GM23338 (cell line): ENCODE measurements at regions not wholly inside any gene's neighbourhood (a gene's known extent, or its start where the extent isn't known, plus 50 kb on each side); places are given as distances from the start of the nearest gene placed in this dataset.

Experiments used
- ATAC-seq: fragments of 200-7000 bp; cut with Tn5 transposase; 3 replicates; pipeline ENCODE4 v1.9.1; 2020
- DNase-seq: peaks from one replicate; pipeline ENCODE4 v3.0.0-alpha.2; 2015; ENCODE audit warnings: low spot score
- H2AFZ ChIP-seq: fragments of 200-600 bp; sonication (generic); 2 replicates; pipeline ENCODE4 v1.8.0; 2016; ENCODE audit warnings: antibody characterized with exemption, mild to moderate bottlenecking, moderate library complexity
- H3F3A ChIP-seq: fragments of 200-600 bp; sonication (generic); replicated peaks from 2 replicates; pipeline ENCODE4 v1.8.0; 2017; ENCODE audit warnings: antibody characterized with exemption, mixed run types, low read depth
- H3K27ac ChIP-seq: fragments of 200-600 bp; sonication (generic); 2 replicates; pipeline ENCODE4 v1.6.1; 2016; ENCODE audit warnings: low read depth
- H3K27me3 ChIP-seq: fragments of 200-600 bp; sonication (generic); 2 replicates; pipeline ENCODE4 v1.8.0; 2016; ENCODE audit warnings: mild to moderate bottlenecking, mixed run types, moderate library complexity; ENCODE audit not compliant: insufficient read depth
- H3K36me3 ChIP-seq: fragments of 200-600 bp; sonication (generic); 2 replicates; pipeline ENCODE4 v1.8.0; 2016; ENCODE audit warnings: mild to moderate bottlenecking; ENCODE audit not compliant: insufficient read depth
- H3K4me1 ChIP-seq: fragments of 200-600 bp; sonication (generic); 2 replicates; pipeline ENCODE4 v1.8.0; 2016; ENCODE audit warnings: mild to moderate bottlenecking, moderate library complexity; ENCODE audit not compliant: insufficient read depth
- H3K4me2 ChIP-seq: fragments of 200-600 bp; sonication (generic); 2 replicates; pipeline ENCODE4 v1.7.1; 2017; ENCODE audit warnings: mixed run types
- H3K4me3 ChIP-seq: fragments of 200-600 bp; sonication (generic); 2 replicates; pipeline ENCODE4 v1.6.1; 2016; ENCODE audit warnings: mixed run types
- H3K79me2 ChIP-seq: fragments of 200-600 bp; sonication (generic); replicated peaks from 2 replicates; pipeline ENCODE4 v1.8.0; 2017; ENCODE audit warnings: mild to moderate bottlenecking; ENCODE audit not compliant: insufficient read depth
- H3K9me2 ChIP-seq: fragments of 200-600 bp; sonication (generic); 2 replicates; pipeline ENCODE4 v1.8.0; 2017; ENCODE audit not compliant: insufficient read depth
- H4K20me1 ChIP-seq: fragments of 200-600 bp; sonication (generic); replicated peaks from 2 replicates; pipeline ENCODE4 v1.8.0; 2017; ENCODE audit warnings: mild to moderate bottlenecking; ENCODE audit not compliant: insufficient read depth
- H3K27ac Mint-ChIP-seq: 2 replicates; pipeline ENCODE4 v1.8.0; 2020; ENCODE audit warnings: inconsistent platforms, mild to moderate bottlenecking, moderate library complexity, mixed read lengths
- H3K27me3 Mint-ChIP-seq: 3 replicates; pipeline ENCODE4 v1.8.0; 2022; ENCODE audit warnings: low read depth, mild to moderate bottlenecking, moderate library complexity, mixed read lengths, inconsistent platforms; ENCODE audit not compliant: insufficient read depth, poor library complexity
- H3K36me3 Mint-ChIP-seq: 3 replicates; pipeline ENCODE4 v1.8.0; 2021; ENCODE audit warnings: low read depth, mild to moderate bottlenecking, inconsistent platforms, moderate library complexity, mixed read lengths
- H3K4me1 Mint-ChIP-seq: 3 replicates; pipeline ENCODE4 v1.8.0; 2020; ENCODE audit warnings: mild to moderate bottlenecking, inconsistent platforms, mixed read lengths
- H3K4me3 Mint-ChIP-seq: 3 replicates; pipeline ENCODE4 v1.8.0; 2021; ENCODE audit warnings: moderate library complexity, mild to moderate bottlenecking, inconsistent platforms, mixed read lengths
- H3K9me3 Mint-ChIP-seq: 3 replicates; pipeline ENCODE4 v1.8.0; 2020; ENCODE audit warnings: moderate library complexity, mild to moderate bottlenecking, inconsistent platforms, mixed read lengths
- CREB1 ChIP-seq: fragments of 250-450 bp; sonication (Bioruptor Pico); IDR thresholded peaks from 2 replicates; pipeline ENCODE4 v1.5.0; 2020; ENCODE audit warnings: low read depth, mild to moderate bottlenecking, moderate library complexity
- EZH2 ChIP-seq: fragments of 200-600 bp; sonication (generic); IDR thresholded peaks from one replicate; pipeline ENCODE4 v1.8.0; 2017; ENCODE audit warnings: antibody characterized with exemption, mild to moderate bottlenecking, low read depth; ENCODE audit not compliant: unreplicated experiment
- EZH2phosphoT487 ChIP-seq: fragments of 200-600 bp; sonication (generic); IDR thresholded peaks from one replicate; pipeline ENCODE4 v1.8.1; 2018; ENCODE audit warnings: antibody characterized with exemption; ENCODE audit not compliant: unreplicated experiment
- JUNB ChIP-seq: IDR thresholded peaks from one replicate; pipeline ENCODE4 v1.6.1; 2016; ENCODE audit warnings: antibody characterized with exemption; ENCODE audit not compliant: unreplicated experiment
- NANOG ChIP-seq: IDR thresholded peaks from 2 replicates; pipeline ENCODE4 v1.6.1; 2016; ENCODE audit warnings: antibody characterized with exemption, borderline replicate concordance
- POLR2AphosphoS5 ChIP-seq: IDR thresholded peaks from 2 replicates; pipeline ENCODE4 v1.6.1; 2016; ENCODE audit warnings: antibody characterized with exemption, low read depth
- STAT1 ChIP-seq: IDR thresholded peaks from one replicate; pipeline ENCODE4 v1.6.1; 2016; ENCODE audit warnings: antibody characterized with exemption; ENCODE audit not compliant: unreplicated experiment
- ZNF114 ChIP-seq: fragments of 250-450 bp; sonication (Bioruptor Pico); IDR thresholded peaks from 2 replicates; pipeline ENCODE4 v1.5.0; 2020; ENCODE audit warnings: mild to moderate bottlenecking, moderate library complexity
- ZNF331 ChIP-seq: fragments of 250-450 bp; sonication (Bioruptor Pico); IDR thresholded peaks from 2 replicates; pipeline ENCODE4 v1.5.0; 2020; ENCODE audit warnings: low read depth, mild to moderate bottlenecking, moderate library complexity
- TF ChIP-seq, protein P1 (sequence below): IDR thresholded peaks from one replicate; pipeline ENCODE4 v1.6.1; 2018; ENCODE audit warnings: antibody characterized with exemption; ENCODE audit not compliant: unreplicated experiment
- TF ChIP-seq, protein P2 (sequence below), 2 experiments: fragments of 200-600 bp in 1 of 2; sonication (generic) in 1 of 2; conservative IDR thresholded peaks; 2 replicates each; pipeline versions ENCODE4 v1.5.1 to v1.6.1; 2016 to 2017; ENCODE audit warnings: antibody characterized with exemption in 2 of 2, low read depth in 2 of 2, mild to moderate bottlenecking in 2 of 2, moderate library complexity in 1 of 2
- TF ChIP-seq, protein P3 (sequence below): fragments of 250-450 bp; sonication (Bioruptor Pico); IDR thresholded peaks from 2 replicates; pipeline ENCODE4 v1.5.0; 2020; ENCODE audit warnings: mild to moderate bottlenecking, moderate library complexity
- TF ChIP-seq, protein P4 (sequence below): IDR thresholded peaks from 2 replicates; pipeline ENCODE4 v1.6.1; 2016; ENCODE audit warnings: antibody characterized with exemption

DNA sequence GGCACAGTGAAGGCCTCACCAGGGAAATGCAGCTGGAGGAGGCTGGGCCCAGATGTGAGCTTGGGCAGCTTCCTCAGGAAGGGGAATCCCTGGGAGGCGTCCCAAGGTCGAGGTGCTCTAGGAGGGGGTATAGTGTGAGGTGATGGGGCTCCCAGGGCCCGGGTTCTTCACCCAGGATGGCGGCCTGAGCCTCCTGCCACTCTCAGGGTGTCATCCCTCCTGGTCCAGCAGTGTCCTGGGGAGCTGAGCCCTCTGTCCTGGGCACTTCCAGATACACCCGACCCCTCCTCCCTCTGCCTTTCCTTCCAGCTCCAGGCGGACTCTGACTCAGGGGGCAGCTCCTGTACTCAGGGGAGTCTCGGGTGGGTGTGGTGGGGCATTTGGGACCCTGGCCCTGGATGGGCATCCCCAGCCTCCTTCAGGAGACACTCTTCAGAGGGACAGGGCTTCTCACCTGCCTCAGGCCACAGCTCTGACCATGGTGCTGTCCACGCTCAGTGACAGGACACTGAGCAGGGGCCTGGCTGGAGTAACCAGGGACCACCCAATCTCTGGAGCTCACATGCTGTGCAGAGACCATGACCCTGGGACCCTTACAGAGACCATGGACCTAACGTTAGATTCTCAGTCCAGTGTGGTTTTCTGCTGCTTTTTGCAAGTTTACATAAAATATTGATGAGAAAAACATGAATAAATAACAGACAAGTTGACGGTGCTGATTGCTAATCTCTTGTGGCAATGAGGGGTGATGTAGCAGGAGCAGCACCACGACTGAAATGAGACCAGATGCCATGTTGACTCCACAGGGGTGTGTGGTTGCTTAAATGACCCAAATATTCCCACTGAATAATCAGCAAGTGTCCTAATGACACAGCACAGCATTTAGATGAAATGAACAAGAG lies 101.9 kb downstream of the GGTLC2 start:
- H3K4me1 ChIP-seq, result no peaks in the 10 kb centered on the region
- H3K27ac ChIP-seq, result no peak overlapping the region
- DNase-seq, result no peak
- H3K27me3 ChIP-seq, result peaks cover 75% of the 10 kb centered on the region
- no peak; the same call in 2 of the 3 replicates for ATAC-seq
- no peaks in the 10 kb centered on the region for H3K9me2 ChIP-seq
- Mint-ChIP-seq H3K9me3 (no peaks in the 10 kb centered on the region), H3K4me3 (no peak overlapping the region), H3K27ac (no peak overlapping the region), H3K27me3 (peaks cover 58% of the 10 kb centered on the region), H3K36me3 (no peaks in the 10 kb centered on the region), H3K4me1 (peaks cover 19% of the 10 kb centered on the region)
- no peak overlapping the region for H3K4me3 ChIP-seq
- no peaks in the 10 kb centered on the region for H3K79me2 ChIP-seq
- H3K4me2 ChIP-seq, result no peak overlapping the region
- TF ChIP-seq, protein P1, sequence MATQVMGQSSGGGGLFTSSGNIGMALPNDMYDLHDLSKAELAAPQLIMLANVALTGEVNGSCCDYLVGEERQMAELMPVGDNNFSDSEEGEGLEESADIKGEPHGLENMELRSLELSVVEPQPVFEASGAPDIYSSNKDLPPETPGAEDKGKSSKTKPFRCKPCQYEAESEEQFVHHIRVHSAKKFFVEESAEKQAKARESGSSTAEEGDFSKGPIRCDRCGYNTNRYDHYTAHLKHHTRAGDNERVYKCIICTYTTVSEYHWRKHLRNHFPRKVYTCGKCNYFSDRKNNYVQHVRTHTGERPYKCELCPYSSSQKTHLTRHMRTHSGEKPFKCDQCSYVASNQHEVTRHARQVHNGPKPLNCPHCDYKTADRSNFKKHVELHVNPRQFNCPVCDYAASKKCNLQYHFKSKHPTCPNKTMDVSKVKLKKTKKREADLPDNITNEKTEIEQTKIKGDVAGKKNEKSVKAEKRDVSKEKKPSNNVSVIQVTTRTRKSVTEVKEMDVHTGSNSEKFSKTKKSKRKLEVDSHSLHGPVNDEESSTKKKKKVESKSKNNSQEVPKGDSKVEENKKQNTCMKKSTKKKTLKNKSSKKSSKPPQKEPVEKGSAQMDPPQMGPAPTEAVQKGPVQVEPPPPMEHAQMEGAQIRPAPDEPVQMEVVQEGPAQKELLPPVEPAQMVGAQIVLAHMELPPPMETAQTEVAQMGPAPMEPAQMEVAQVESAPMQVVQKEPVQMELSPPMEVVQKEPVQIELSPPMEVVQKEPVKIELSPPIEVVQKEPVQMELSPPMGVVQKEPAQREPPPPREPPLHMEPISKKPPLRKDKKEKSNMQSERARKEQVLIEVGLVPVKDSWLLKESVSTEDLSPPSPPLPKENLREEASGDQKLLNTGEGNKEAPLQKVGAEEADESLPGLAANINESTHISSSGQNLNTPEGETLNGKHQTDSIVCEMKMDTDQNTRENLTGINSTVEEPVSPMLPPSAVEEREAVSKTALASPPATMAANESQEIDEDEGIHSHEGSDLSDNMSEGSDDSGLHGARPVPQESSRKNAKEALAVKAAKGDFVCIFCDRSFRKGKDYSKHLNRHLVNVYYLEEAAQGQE, result no peak
- TF ChIP-seq ZNF114 (CRISPR knock-in tag), result no peak
- TF ChIP-seq NANOG, result no peak
- TF ChIP-seq, protein P2, sequence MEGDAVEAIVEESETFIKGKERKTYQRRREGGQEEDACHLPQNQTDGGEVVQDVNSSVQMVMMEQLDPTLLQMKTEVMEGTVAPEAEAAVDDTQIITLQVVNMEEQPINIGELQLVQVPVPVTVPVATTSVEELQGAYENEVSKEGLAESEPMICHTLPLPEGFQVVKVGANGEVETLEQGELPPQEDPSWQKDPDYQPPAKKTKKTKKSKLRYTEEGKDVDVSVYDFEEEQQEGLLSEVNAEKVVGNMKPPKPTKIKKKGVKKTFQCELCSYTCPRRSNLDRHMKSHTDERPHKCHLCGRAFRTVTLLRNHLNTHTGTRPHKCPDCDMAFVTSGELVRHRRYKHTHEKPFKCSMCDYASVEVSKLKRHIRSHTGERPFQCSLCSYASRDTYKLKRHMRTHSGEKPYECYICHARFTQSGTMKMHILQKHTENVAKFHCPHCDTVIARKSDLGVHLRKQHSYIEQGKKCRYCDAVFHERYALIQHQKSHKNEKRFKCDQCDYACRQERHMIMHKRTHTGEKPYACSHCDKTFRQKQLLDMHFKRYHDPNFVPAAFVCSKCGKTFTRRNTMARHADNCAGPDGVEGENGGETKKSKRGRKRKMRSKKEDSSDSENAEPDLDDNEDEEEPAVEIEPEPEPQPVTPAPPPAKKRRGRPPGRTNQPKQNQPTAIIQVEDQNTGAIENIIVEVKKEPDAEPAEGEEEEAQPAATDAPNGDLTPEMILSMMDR (conservative IDR thresholded peaks at IDR 0.05; ENCODE audit: low read depth in 2 of 2), result no peak
- no peak for TF ChIP-seq POLR2AphosphoS5
- TF ChIP-seq EZH2, result no peak
- TF ChIP-seq, protein P3, sequence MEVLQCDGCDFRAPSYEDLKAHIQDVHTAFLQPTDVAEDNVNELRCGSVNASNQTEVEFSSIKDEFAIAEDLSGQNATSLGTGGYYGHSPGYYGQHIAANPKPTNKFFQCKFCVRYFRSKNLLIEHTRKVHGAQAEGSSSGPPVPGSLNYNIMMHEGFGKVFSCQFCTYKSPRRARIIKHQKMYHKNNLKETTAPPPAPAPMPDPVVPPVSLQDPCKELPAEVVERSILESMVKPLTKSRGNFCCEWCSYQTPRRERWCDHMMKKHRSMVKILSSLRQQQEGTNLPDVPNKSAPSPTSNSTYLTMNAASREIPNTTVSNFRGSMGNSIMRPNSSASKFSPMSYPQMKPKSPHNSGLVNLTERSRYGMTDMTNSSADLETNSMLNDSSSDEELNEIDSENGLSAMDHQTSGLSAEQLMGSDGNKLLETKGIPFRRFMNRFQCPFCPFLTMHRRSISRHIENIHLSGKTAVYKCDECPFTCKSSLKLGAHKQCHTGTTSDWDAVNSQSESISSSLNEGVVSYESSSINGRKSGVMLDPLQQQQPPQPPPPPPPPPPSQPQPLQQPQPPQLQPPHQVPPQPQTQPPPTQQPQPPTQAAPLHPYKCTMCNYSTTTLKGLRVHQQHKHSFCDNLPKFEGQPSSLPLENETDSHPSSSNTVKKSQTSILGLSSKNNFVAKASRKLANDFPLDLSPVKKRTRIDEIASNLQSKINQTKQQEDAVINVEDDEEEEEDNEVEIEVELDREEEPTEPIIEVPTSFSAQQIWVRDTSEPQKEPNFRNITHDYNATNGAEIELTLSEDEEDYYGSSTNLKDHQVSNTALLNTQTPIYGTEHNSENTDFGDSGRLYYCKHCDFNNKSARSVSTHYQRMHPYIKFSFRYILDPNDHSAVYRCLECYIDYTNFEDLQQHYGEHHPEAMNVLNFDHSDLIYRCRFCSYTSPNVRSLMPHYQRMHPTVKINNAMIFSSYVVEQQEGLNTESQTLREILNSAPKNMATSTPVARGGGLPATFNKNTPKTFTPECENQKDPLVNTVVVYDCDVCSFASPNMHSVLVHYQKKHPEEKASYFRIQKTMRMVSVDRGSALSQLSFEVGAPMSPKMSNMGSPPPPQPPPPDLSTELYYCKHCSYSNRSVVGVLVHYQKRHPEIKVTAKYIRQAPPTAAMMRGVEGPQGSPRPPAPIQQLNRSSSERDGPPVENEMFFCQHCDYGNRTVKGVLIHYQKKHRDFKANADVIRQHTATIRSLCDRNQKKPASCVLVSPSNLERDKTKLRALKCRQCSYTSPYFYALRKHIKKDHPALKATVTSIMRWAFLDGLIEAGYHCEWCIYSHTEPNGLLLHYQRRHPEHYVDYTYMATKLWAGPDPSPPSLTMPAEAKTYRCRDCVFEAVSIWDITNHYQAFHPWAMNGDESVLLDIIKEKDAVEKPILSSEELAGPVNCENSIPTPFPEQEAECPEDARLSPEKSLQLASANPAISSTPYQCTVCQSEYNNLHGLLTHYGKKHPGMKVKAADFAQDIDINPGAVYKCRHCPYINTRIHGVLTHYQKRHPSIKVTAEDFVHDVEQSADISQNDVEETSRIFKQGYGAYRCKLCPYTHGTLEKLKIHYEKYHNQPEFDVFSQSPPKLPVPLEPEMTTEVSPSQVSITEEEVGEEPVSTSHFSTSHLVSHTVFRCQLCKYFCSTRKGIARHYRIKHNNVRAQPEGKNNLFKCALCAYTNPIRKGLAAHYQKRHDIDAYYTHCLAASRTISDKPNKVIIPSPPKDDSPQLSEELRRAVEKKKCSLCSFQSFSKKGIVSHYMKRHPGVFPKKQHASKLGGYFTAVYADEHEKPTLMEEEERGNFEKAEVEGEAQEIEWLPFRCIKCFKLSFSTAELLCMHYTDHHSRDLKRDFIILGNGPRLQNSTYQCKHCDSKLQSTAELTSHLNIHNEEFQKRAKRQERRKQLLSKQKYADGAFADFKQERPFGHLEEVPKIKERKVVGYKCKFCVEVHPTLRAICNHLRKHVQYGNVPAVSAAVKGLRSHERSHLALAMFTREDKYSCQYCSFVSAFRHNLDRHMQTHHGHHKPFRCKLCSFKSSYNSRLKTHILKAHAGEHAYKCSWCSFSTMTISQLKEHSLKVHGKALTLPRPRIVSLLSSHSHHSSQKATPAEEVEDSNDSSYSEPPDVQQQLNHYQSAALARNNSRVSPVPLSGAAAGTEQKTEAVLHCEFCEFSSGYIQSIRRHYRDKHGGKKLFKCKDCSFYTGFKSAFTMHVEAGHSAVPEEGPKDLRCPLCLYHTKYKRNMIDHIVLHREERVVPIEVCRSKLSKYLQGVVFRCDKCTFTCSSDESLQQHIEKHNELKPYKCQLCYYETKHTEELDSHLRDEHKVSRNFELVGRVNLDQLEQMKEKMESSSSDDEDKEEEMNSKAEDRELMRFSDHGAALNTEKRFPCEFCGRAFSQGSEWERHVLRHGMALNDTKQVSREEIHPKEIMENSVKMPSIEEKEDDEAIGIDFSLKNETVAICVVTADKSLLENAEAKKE (CRISPR knock-in tag), result no peak
- no peak for TF ChIP-seq EZH2phosphoT487
- no peak for TF ChIP-seq CREB1 (CRISPR knock-in tag)
- no peak for TF ChIP-seq JUNB
- no peak for TF ChIP-seq ZNF331 (CRISPR knock-in tag)
- TF ChIP-seq, protein P4, sequence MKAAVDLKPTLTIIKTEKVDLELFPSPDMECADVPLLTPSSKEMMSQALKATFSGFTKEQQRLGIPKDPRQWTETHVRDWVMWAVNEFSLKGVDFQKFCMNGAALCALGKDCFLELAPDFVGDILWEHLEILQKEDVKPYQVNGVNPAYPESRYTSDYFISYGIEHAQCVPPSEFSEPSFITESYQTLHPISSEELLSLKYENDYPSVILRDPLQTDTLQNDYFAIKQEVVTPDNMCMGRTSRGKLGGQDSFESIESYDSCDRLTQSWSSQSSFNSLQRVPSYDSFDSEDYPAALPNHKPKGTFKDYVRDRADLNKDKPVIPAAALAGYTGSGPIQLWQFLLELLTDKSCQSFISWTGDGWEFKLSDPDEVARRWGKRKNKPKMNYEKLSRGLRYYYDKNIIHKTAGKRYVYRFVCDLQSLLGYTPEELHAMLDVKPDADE, result no peak
- TF ChIP-seq STAT1, result no peak
- no peak overlapping the region for H2AFZ ChIP-seq
- no peaks in the 10 kb centered on the region for H4K20me1 ChIP-seq
- no peaks in the 10 kb centered on the region for H3K36me3 ChIP-seq
- H3F3A ChIP-seq, result no peaks in the 10 kb centered on the region
